ENCODE measurements at regions not wholly inside any gene's neighbourhood (a gene's known extent, or its start where the extent isn't known, plus 50 kb on each side); places are given as distances from the start of the nearest gene placed in this dataset.

DNA sequence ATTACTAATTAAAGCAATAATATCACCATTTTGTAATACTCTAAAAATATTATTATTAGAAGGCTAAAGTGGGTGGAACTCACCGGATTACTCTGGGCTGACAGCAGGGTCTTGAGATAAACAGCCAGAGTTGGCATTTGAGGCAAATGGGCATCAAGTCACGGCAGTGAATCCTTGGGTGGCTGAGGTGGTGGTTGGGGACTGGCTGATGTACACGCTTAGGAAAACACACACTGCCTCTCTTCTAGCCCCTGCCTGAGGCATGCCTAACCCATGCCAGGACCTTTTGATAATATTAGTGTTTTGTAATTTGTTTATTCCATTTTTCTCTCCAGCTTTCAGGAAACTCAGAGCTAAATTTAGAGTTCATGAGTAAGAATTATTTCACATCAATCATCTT, 76.8 kb downstream of the ACKR3 start:
- peak overlapping the region in 3 of 12 donors; percentile 5 to 33 (median 21) for H3K27ac ChIP-seq
- DNase-seq (peak in 2 of 5 donors; percentile 1 to 8), ATAC-seq (no peak)
- H3K27me3 ChIP-seq, result no peaks in the 10 kb centered on the region
- no peaks in the 10 kb centered on the region for H3K36me3 ChIP-seq
- H3K4me3 ChIP-seq, result no peak overlapping the region
- H3K9me3 ChIP-seq, result peaks cover 0 to 31% (median 5%) of the 10 kb centered on the region in 12 donors
- TF ChIP-seq POLR2A (IDR thresholded peaks at IDR 0.05), result no peak
- TF ChIP-seq, protein P1, sequence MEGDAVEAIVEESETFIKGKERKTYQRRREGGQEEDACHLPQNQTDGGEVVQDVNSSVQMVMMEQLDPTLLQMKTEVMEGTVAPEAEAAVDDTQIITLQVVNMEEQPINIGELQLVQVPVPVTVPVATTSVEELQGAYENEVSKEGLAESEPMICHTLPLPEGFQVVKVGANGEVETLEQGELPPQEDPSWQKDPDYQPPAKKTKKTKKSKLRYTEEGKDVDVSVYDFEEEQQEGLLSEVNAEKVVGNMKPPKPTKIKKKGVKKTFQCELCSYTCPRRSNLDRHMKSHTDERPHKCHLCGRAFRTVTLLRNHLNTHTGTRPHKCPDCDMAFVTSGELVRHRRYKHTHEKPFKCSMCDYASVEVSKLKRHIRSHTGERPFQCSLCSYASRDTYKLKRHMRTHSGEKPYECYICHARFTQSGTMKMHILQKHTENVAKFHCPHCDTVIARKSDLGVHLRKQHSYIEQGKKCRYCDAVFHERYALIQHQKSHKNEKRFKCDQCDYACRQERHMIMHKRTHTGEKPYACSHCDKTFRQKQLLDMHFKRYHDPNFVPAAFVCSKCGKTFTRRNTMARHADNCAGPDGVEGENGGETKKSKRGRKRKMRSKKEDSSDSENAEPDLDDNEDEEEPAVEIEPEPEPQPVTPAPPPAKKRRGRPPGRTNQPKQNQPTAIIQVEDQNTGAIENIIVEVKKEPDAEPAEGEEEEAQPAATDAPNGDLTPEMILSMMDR (IDR thresholded peaks at IDR 0.05), result no peak
- intact Hi-C loops (cut with DNase I), result no loop called here
- WGBS, 4 donors, result 61 to 73% (median 70%) methylated on average over 3 of the region's 3 CpGs
- peaks cover 0 to 21% (median 7%) of the 10 kb centered on the region in 12 donors for H3K4me1 ChIP-seq

DNA sequence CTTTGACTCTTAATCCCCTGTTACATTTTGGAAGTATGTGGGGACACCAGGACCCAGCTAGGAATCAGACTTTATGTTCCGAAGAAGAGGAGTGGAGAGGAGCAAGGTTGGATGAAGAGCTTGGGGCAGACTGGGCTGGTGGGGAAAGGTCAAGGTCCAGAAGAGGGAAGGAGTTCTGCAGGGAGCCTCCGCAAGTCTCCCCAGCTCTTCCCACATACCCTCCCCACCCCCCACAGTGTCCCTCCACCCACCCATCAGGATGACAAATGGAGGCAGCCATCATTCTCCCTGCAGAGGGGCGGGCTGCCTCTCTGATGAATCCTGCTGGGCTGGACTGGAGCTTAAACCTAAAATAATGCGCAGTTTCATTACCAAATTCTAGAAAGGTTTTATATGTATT, 77.2 kb downstream of the ACKR3 start:
- Histone ChIP-seq H3K27me3 (no peaks in the 10 kb centered on the region), H3K4me1 (peaks cover 0 to 20% (median 6%) of the 10 kb centered on the region in 12 donors), H3K4me3 (no peak overlapping the region), H3K27ac (peak overlapping the region in 2 of 12 donors; percentile 5 to 21), H3K9me3 (peaks cover 0 to 26% (median 3%) of the 10 kb centered on the region in 12 donors), H3K36me3 (no peaks in the 10 kb centered on the region)
- intact Hi-C loops (cut with DNase I), result no loop called here
- ATAC-seq (no peak), DNase-seq (peak in 1 of 5 donors; percentile 6)
- TF ChIP-seq, protein P1 (IDR thresholded peaks at IDR 0.05), result no peak
- no peak for TF ChIP-seq POLR2A (IDR thresholded peaks at IDR 0.05)
- WGBS, 4 donors, result 96 to 99% (median 97%) methylated on average over 4 of the region's 4 CpGs

DNA sequence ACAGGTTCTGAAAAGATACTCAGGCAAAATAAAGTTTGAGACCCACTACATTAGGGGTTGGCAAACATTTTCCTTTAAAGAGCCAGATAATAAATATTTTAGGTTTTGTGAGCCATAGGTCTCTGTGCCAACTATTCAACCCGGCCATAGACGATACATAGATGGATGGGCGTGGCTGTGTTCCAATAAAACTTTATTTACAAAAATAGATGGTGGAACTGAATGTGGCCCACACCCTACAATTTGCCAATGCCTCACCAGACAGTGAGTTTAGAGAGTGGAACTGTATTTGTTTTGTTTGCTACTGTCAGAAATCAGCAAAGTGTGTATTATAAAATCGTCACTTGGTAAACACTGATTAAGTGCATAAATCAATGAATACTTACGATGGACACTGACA, 78.0 kb downstream of the ACKR3 start:
- Histone ChIP-seq H3K4me1 (peaks cover 0 to 12% (median 2%) of the 10 kb centered on the region in 12 donors), H3K27me3 (no peaks in the 10 kb centered on the region), H3K36me3 (no peaks in the 10 kb centered on the region), H3K9me3 (peaks cover 0 to 23% (median 3%) of the 10 kb centered on the region in 12 donors), H3K4me3 (no peak overlapping the region), H3K27ac (no peak overlapping the region)
- intact Hi-C loops (cut with DNase I), result no loop called here
- WGBS, 4 donors, result 93 to 97% (median 96%) methylated on average over 5 of the region's 5 CpGs
- DNase-seq (no peak), ATAC-seq (no peak)
- TF ChIP-seq, protein P1 (IDR thresholded peaks at IDR 0.05), result no peak
- TF ChIP-seq POLR2A (IDR thresholded peaks at IDR 0.05), result no peak

DNA sequence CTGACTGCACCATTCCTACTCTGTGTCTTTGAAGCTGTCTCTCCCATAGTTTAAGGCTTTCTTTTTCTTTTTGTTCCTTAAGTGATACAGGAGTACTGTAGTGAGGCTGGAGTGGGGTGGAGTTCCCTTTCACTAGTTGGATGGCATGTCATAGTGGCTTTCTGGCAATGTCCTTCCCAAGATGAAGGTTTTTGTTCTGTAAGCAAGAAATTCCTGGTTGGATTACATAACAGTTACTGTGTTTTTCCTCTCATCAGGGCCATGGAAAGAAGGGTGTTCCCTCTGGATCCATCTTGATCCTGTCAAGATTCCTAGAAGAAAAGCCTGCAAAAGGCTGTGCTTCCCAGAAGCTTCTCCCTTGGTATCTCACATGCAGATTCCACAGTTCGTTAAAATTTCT, 84.2 kb downstream of the ACKR3 start:
- Histone ChIP-seq H3K9me3 (peaks cover 0 to 16% (median 3%) of the 10 kb centered on the region in 12 donors), H3K27ac (no peak overlapping the region), H3K4me3 (no peak overlapping the region), H3K27me3 (no peaks in the 10 kb centered on the region), H3K4me1 (no peaks in the 10 kb centered on the region), H3K36me3 (no peaks in the 10 kb centered on the region)
- peak in 1 of 5 donors; percentile 9 for DNase-seq
- TF ChIP-seq, protein P1 (IDR thresholded peaks at IDR 0.05), result no peak
- TF ChIP-seq POLR2A (IDR thresholded peaks at IDR 0.05), result no peak
- intact Hi-C loops (cut with DNase I), result no loop called here
- WGBS, 4 donors, result 62 to 79% (median 72%) methylated on average over 1 of the region's 1 CpG
- ATAC-seq, result peak in 3 of 4 donors; percentile 15 to 45 (median 18)
